GM12878 (cell line): ENCODE measurements at regions not wholly inside any gene's neighbourhood (a gene's known extent, or its start where the extent isn't known, plus 50 kb on each side); places are given as distances from the start of the nearest gene placed in this dataset.

Experiments
- EP300 ChIP-seq, 2 experiments: fragments of 150-350 bp in 1 of 2; IDR thresholded peaks; 2 replicates each; pipeline ENCODE4 v1.6.1; 2011 to 2012; ENCODE audit warnings: low read depth in 2 of 2, low read length in 2 of 2, borderline replicate concordance in 1 of 2, improper control_type of control experiment in 1 of 2, inconsistent platforms in 1 of 2; ENCODE audit not compliant: control insufficient read depth in 1 of 2
- SPI1 ChIP-seq: IDR thresholded peaks from 2 replicates; pipeline ENCODE4 v1.6.1; 2011; ENCODE audit warnings: low read depth, mild to moderate bottlenecking, low read length, moderate library complexity, borderline replicate concordance; ENCODE audit not compliant: insufficient read depth
- TAF1 ChIP-seq: IDR thresholded peaks from 2 replicates; pipeline ENCODE4 v1.6.1; 2011; ENCODE audit warnings: mild to moderate bottlenecking, low read depth, low read length, borderline replicate concordance

- TF ChIP-seq TAF1 (no peak), EP300 (IDR thresholded peaks at IDR 0.05; ENCODE audit: borderline replicate concordance in 1 of 2, control insufficient read depth in 1 of 2, low read depth in 2 of 2, low read length in 2 of 2) (no peak), SPI1 (no peak)
Measured at GRCh38 chr5:97422678-97423077, 239.6 kb upstream of the RIOK2 start.
